Lower leg skin (tissue), 3 donors: ENCODE measurements at regions not wholly inside any gene's neighbourhood (a gene's known extent, or its start where the extent isn't known, plus 50 kb on each side); places are given as distances from the start of the nearest gene placed in this dataset.

Source experiments
- POLR2A ChIP-seq, 2 donors: fragments of 450-650 bp; IDR thresholded peaks; one replicate each; pipeline ENCODE4 v1.6.1; 2016 to 2017; ENCODE audit warnings: antibody characterized with exemption in 2 of 2, mild to moderate bottlenecking in 1 of 2, moderate library complexity in 1 of 2
- TF ChIP-seq, protein P1 (sequence below), 3 donors: fragments of 450-650 bp; IDR thresholded peaks; one replicate each; pipeline ENCODE4 v1.5.1; 2016; ENCODE audit warnings: antibody characterized with exemption in 3 of 3, mild to moderate bottlenecking in 3 of 3, moderate library complexity in 2 of 3

DNA sequence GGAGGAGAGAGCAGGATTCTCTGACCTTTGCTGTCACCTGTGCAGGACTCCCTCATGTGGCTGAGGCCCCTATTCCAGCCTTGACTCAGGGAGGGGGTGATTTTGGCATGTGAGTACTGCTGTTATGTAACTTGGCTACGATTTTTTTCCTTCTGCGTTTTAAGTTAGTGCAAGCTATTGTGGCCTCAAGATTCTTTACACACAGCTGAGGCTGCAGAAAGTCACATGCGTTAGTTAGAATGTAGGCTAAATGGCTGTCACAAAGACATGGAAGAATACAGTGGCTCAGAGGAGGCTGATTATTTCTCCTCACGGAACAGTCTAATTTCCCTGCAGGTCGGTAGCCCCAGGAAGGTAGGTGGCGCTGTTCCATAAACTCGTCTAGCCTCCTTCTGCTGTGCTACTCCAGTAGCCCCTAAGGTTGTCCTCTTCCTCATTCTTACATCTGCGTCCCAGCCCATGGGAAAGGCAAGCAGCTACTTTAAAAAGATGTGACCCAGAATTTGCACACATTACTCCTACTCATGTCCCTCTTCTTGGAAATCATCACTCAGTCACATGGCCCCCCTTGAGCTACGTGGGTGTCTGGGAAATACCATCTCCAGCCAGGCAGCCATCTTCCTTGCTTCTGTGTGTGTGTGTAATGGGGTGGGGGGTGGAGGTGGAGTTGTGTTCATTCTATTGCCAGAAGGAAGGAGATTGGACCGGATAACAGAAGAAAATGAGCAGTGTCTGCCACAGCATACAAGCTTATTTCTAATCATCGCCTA lies 486.6 kb downstream of the CCDC171 start:
- TF ChIP-seq, protein P1, sequence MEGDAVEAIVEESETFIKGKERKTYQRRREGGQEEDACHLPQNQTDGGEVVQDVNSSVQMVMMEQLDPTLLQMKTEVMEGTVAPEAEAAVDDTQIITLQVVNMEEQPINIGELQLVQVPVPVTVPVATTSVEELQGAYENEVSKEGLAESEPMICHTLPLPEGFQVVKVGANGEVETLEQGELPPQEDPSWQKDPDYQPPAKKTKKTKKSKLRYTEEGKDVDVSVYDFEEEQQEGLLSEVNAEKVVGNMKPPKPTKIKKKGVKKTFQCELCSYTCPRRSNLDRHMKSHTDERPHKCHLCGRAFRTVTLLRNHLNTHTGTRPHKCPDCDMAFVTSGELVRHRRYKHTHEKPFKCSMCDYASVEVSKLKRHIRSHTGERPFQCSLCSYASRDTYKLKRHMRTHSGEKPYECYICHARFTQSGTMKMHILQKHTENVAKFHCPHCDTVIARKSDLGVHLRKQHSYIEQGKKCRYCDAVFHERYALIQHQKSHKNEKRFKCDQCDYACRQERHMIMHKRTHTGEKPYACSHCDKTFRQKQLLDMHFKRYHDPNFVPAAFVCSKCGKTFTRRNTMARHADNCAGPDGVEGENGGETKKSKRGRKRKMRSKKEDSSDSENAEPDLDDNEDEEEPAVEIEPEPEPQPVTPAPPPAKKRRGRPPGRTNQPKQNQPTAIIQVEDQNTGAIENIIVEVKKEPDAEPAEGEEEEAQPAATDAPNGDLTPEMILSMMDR (IDR thresholded peaks at IDR 0.05): no peak
- no peak for TF ChIP-seq POLR2A (IDR thresholded peaks at IDR 0.05)
